Posterior vena cava (tissue), 2 donors: ENCODE measurements at regions not wholly inside any gene's neighbourhood (a gene's known extent, or its start where the extent isn't known, plus 50 kb on each side); places are given as distances from the start of the nearest gene placed in this dataset.

Source experiments
- DNase-seq: peaks from one replicate; pipeline ENCODE4 v3.0.0-alpha.2; 2020; ENCODE audit warnings: low spot score
- intact Hi-C, 2 donors: fragments of 100-400 bp; cut with DNase I; formaldehyde crosslinking; loops; one replicate each; pipeline versions ENCODE4 v1.14.1 to v1.14.2; 2022 to 2023
- donor health status: DM: yes; HTN: yes; CAD: no.
- donor health status: DM: yes; HTN: yes; CAD: no.

DNA sequence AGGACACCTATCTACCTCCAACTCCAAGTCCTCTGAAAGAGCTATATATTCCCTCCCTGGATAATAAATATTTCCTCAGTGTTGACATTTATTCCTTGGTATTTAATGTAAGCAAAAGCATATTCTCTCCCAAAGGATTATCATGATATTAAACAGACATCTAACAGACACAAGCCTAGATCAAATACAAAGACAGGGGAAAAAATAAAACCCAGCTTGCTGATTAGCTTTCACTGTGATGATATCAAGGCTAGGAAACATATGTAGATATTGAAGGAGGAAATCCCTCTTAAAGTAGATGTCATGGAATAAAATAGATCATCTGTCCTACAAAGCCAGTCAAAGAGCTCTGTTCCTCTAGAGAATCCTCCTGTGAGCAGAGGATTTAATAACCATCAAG is 95.2 kb downstream of the CRPPA start:
- intact Hi-C loops = loop anchor here in 1 of 2 donors (5.0 kb wide), 1 partner anchor 1321 kb away; no protein-coding TSS in a partner anchor
- DNase-seq = no peak

DNA sequence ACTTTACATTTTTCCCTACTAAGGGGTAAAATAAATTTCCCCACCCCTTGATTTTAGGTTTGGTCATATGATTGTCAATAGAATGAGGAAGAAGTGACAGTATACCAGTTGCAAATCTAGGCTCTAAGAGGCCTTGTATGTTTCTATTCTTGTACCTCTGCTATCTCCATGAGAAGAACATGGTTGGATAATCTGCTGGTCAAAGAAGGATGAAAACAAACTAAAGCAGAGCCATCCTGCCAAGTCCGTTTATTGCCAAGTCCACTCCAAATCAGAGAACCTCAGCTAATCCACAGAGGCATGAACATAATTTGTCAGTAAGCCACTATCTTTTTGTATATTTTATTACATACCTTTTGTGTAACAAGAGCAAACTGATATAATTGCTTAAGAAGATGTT is 98.0 kb downstream of the CRPPA start:
- no peak for DNase-seq
- intact Hi-C loops = no loop called here

DNA sequence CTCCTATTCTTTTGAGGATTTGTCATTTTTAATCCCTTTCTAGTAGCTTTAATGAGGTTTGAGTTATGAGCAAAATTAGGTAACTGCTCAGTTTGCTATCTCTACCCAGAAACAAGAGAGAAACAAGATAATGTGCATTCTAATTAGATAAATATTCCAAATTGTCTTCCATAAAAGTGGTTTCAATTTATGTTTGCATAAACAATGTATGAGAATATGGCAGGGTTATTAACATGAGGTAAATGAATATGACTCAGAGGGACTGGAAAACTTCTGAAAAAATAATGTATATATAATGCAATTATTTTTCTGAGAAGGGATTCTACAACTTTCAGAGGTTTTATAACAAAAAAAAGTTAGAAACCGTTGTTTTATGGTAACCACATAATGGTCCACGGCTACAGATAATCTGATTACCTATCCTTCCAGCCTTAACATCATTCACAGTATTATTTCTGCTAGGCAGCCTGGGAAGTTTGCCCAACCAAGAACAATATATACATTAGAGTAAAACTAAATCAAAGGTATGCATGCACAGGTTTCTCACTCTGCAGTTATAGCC is 101.2 kb downstream of the CRPPA start:
- intact Hi-C loops = no loop called here

GRCh38 chr7:16318989-16319915 is 102.1 kb downstream of the CRPPA start:
- no peak for DNase-seq
- intact Hi-C loops = no loop called here

More for the DNA sequence above, 101.2 kb downstream of the CRPPA start:
- no peak for DNase-seq

GRCh38 chr7:16318463-16318862 is 102.9 kb downstream of the CRPPA start:
- DNase-seq = no peak
- intact Hi-C loops = no loop called here

GRCh38 chr7:16317406-16317805 is 103.9 kb downstream of the CRPPA start:
- intact Hi-C loops = no loop called here
- no peak for DNase-seq

GRCh38 chr7:16315280-16315679 is 106.1 kb downstream of the CRPPA start:
- intact Hi-C loops = no loop called here
- DNase-seq = no peak

DNA sequence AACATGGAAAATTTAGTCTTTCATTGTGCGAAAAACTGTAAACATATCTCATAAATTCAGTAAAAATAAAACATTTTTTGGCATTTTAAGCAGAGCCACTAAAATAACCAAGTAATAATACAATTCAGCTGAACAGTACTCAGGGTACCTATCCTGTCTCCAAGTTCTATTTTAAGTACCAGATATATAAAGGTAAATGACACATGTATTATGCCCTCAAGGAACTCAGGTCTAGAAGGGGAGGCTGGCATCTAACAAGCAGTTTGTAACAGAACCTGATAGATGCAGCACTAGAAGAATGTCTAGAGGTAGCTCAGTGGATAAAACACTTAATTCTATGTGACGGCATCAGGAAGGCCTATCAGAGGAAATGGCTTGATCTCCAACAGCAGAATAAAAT is 112.2 kb downstream of the CRPPA start:
- DNase-seq = no peak
- intact Hi-C loops = no loop called here

DNA sequence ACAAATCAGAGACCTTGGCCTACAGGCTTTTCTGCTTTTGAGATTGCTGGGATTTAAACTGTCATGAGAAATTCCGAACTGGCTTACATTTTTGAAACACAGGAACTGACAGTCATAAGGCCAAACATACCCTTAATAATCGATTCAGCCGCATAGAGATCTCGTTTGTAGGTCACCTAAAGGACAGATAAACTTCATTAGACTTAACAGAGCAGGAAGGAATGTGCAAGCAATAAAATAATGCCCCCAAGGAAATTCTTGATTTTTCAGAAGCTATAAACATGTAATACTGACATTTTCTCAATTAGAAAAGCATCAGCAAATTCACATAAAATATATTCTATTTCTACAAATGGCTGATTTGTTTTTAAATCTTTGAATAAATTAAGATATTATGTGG is 120.0 kb downstream of the CRPPA start:
- no peak for DNase-seq
- intact Hi-C loops = no loop called here

DNA sequence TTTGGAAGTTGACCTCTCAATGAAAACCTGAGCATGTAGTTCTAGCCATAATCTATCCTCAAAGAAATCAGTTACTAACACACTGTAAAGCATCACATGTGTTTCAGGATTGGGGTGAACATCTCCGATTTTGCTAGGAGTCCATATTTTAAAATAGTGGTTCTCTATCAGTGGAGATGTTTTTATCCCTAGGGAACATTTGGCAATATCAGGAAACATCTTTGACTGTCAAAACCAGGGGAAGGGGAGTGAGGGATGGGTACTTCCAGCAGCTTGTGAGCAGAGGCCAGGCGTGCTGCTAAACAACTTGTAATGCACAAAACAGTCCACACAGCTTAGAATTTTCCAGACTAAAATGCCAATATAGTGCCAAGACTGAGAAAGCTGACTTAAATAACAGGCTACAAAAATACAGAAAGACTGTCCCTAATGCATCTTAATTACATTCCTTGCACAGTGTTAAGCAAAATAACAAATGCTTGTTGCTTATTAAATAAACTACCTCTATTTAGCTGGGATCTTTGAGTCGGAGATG is 120.9 kb downstream of the CRPPA start:
- DNase-seq = no peak
- intact Hi-C loops = no loop called here

GRCh38 chr7:16299853-16300252 is 121.5 kb downstream of the CRPPA start:
- DNase-seq = no peak
- intact Hi-C loops = no loop called here

DNA sequence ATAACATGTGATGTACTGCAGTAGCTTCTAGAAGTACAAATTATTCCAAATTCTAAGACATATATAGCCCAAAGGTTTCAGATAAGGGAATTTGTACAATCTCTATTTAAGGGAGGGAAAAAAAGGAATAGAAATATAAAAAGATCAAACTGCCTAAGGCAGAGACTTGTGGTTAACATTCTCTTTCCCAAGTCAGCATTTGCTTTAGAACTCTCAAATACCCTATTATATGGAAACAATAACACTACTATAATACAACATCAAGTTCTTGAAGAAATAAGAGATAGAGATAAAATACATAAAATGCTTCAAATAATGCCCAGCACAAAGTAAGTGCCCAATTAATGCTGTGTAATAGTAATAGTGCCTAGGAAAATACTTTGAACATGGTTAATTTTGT is 123.1 kb downstream of the CRPPA start:
- DNase-seq = no peak
- intact Hi-C loops = no loop called here

- intact Hi-C loops = no loop called here
- DNase-seq = no peak
Observed at GRCh38 chr7:16295558-16295957, 125.8 kb downstream of the CRPPA start.

- intact Hi-C loops = no loop called here
- DNase-seq = no peak
Observed at GRCh38 chr7:16293669-16294425, 127.5 kb downstream of the CRPPA start.

- no peak for DNase-seq
- intact Hi-C loops = no loop called here
Observed at GRCh38 chr7:16284581-16284980, 136.8 kb downstream of the CRPPA start.

- DNase-seq = no peak
- intact Hi-C loops = no loop called here
Observed at GRCh38 chr7:16278167-16278787, 143.1 kb downstream of the CRPPA start.

- no peak for DNase-seq
- intact Hi-C loops = no loop called here
Observed at GRCh38 chr7:16271990-16272665, 149.2 kb downstream of the CRPPA start.

DNA sequence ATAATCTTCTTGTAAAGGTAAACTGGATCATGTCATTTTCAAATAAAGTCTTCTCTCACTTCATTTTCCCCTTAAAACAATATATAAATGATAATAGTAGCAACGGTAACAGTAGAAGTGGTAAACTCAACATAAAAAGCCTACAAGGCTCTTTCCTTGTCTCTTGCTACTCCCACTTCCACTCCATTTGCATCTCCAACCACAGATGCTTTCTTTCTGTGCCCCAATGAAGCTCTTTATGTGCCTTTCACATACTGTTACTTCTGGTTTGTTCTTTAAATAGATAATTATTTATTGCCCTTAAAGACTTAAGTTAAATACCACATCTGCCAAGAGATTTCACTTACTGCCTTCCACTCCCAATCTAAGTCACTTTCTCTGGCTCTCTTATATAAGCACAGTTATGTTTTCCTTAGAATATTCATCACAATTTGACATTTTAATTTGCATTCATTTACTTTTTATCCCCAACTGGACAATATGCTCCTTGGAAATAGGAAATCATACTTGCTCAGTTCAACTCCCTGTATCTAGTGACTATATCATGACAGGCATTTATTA is 149.9 kb downstream of the CRPPA start:
- intact Hi-C loops = no loop called here
- DNase-seq = no peak

DNA sequence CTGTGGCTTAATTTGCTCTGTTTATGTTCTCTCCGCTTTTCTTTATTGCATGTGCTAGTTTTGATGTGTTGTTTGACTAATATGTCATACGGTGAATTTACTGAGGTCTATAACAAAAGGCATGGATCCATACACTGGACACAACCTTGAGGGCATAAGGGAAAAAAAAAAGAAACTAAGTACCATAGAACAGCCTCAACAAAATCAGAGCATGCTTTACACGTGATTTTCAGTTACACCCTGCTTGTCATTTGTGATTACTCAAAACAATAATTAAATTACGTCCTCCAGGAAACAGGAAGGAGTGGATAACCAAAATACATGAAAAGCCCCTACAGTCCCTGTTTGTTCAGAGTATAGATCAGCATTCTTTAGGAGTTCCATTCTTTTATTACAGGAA is 150.5 kb downstream of the CRPPA start:
- DNase-seq = no peak
- intact Hi-C loops = no loop called here
